Germinal center (tissue), 1 donor: ENCODE measurements at regions not wholly inside any gene's neighbourhood (a gene's known extent, or its start where the extent isn't known, plus 50 kb on each side); places are given as distances from the start of the nearest gene placed in this dataset.

ENCODE experiments used
- DNase-seq: peaks from one replicate; pipeline ENCODE4 v3.0.0; 2012; ENCODE audit warnings: mixed read lengths, low spot score

DNA sequence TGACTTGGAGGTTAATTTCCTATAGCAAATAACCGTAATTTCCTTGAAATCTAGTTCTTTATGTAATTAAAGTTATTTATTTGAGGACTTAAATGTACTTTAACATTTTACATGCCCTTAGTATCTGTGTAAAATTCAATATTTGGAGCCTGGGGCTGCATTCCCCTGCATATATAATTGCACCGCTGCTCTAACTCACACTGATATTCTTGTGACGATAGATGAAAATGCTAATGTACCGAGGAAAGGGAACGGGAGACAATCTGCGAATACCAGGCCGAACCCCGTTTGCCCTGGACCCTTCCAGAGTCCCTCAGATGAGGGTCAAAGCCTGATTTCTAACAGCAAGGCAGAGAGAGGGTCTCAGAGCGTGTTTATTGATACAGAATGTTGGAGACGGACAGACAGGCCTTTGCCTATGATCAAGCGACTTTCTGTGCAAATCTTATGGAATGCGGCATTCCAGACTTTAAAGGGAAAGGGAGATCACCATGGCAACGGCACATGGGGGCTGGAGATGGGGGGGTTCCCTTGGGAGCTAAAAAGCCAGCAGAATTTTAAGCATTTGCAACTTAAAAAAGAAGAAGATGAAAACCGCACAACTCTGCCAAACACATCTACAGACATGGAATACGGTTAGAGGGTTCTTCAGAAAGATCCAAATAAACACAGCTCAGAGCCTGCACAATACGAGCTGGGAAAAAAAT is 57.6 kb upstream of the TWIST2 start:
- DNase-seq, result no peak

DNA sequence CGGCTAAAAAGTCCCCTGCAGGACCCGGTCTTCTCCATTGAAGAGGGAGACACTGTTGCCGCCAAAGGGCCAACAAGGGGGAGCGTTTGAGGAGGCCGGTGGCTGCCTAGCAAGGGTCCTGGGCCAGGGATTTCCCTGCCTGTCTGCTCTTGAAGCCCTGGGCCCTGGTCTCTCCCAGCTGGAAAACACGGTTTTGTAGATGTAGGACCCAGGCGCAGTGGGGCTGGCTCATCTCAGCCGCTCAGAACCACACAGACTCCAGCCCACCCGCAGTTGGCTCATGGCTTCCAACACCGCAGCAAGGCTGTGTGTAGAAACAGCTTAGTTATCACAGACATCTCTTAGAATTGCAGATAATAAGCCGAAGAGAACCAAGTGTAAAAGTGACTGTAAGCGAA is 57.1 kb upstream of the TWIST2 start:
- no peak for DNase-seq

DNA sequence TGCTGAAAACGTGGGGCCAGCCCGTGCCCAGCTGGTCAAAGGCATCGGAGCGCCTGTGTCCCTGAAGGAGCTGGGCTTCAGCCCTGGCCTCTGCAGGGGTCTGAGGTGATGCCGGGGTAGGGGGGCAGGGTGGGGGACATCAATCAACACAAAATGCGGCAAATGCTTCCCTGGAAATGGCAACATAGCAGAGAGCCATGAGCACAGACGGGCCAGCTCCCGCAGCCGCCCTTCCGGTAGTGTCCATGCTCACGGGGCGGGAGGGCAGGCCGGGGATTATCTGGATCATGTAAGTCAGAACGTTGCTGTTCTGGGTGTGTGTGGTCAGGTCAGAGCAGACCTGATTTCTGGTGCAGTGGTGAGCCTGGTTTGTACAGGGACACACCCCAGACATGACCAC is 56.5 kb upstream of the TWIST2 start:
- DNase-seq, result no peak

DNA sequence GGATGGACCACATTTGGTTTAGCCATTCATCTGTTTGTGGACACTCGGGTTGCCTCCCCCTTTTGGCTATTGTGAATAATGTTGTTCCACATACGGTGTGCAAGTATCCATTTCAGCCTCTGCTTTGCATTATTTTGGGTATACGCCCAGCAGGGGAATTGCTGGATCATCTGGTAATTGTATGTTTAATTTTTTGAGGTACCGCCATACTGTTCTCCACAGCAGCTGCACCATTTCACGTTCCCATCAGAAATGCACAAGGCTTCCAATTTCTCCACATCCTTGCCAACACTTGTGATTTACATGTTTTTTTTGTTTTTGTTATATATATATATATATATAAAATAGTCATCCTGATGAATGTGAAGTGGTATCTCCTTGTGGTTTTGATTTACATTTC is 54.6 kb upstream of the TWIST2 start:
- no peak for DNase-seq

DNA sequence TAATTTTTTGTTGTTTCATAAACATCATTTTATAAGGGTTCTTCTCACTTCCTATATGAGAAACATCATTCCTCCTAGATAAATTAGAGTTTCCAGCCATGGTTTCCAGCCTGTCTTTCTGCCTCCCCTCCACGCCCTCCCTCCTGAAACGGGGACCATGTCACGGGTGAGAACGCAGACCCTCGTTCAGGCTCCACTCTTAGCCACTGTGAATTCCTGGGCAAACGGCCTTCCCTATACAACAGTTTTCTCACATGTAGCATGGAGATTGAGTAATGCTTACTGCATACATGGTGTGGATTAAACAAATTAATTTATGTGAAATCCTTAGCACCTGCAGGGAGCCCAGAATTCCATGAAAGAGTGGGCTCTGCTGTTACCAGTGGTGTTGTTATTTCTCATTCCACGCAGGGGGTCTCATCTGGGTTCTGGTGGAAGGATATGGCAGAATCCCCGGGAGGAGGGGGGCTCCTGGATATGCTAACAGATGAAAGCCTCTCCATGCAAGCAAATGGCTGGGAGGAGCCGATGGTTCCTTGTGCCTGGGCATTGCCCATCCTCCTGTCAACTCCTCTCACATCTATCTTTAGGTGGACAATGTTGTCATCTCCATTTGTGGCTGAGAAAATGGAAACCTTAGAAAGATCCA is 54.0 kb upstream of the TWIST2 start:
- DNase-seq, result no peak

DNA sequence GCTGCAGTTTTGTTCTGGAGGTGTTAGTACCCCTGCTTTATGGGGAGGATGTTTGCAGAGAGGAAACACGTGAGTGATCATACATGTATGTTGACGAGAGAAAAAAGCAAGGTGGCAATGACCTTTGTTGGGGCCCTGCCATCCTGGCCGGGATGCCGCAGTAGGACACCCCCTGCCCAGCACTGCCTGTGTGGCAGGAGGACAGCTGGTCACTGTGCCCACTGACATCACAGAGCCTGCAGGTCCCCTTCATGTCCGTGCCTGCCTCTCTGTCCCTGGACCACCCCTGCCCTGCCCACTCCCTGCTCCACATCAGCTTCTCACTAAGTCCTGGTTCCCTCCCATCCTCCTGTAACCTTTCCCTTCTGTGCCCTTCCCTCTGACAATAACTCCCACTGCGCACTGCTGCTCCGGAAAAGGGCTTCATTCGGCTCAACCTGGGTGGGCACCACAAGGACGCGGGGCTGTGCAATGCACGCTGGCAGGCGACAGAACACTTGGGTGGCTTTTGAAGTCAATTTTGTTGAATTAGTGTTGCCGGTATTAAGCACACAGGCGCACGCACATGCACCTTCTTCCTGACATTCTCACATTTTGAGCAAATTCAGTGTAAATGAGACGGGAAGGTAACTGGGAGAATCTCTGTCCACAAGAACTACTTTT is 51.5 kb upstream of the TWIST2 start:
- no peak for DNase-seq

DNA sequence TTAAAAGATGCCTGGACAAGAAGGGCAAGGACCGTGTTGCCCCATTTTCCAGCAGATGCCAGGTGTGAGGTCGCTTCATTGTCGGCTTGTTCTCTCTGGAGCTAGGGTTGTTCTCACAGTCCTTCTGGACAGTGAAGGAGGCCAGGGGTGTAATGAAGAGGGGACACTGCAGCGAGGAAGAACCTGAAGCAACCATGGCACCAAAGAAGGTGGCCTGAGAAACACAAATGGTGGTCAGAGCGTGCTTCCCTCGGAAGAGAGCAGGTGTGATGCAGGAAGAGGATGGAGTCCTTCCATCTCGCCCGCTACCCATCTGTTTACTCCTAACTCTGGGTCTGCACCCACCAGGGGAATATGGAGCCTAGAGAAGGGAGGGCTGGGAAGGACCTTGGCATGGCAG is 50.3 kb upstream of the TWIST2 start:
- no peak for DNase-seq
